HG03095 (cell line): ENCODE measurements at regions not wholly inside any gene's neighbourhood (a gene's known extent, or its start where the extent isn't known, plus 50 kb on each side); places are given as distances from the start of the nearest gene placed in this dataset.
A peak's percentile ranks its signal among the peaks of the same experiment; 100 is the strongest.
"Not testable (repeated sequence)": the region's sequence is repeated elsewhere in the genome, so short reads cannot be mapped to it uniquely, and the experiment has no call there.

Source experiments
- ATAC-seq: cut with Tn5 transposase; IDR thresholded peaks from one replicate; pipeline ENCODE4 v1.9.1; 2021; ENCODE audit warnings: moderate library complexity; ENCODE audit not compliant: unreplicated experiment

- ATAC-seq = peak; percentile 40
Observed at GRCh38 chr5:163941079-163941478, 435.7 kb downstream of the MAT2B start.

- no peak for ATAC-seq
Observed at GRCh38 chr5:163943546-163943945, 438.1 kb downstream of the MAT2B start.

GRCh38 chr5:163944738-163945137 is 439.3 kb downstream of the MAT2B start:
- ATAC-seq = no peak

GRCh38 chr5:163947848-163948666 is 442.6 kb downstream of the MAT2B start:
- ATAC-seq = no peak

GRCh38 chr5:163950248-163950647 is 444.8 kb downstream of the MAT2B start:
- ATAC-seq = no peak

- ATAC-seq = no peak
Observed at GRCh38 chr5:163951069-163951468, 445.6 kb downstream of the MAT2B start.

GRCh38 chr5:163953901-163954300 is 448.5 kb downstream of the MAT2B start:
- ATAC-seq = no peak

GRCh38 chr5:163961230-163961629 is 455.8 kb downstream of the MAT2B start:
- ATAC-seq = not testable (repeated sequence)

- no peak for ATAC-seq
Observed at GRCh38 chr5:163963881-163964280, 458.5 kb downstream of the MAT2B start.

- ATAC-seq = no peak
Observed at GRCh38 chr5:163964671-163965070, 459.3 kb downstream of the MAT2B start.

- ATAC-seq = no peak
Observed at GRCh38 chr5:163967268-163967667, 461.8 kb downstream of the MAT2B start.

GRCh38 chr5:163968651-163969050 is 463.2 kb downstream of the MAT2B start:
- ATAC-seq = no peak

GRCh38 chr5:163976696-163977095 is 471.3 kb downstream of the MAT2B start:
- ATAC-seq = no peak

- ATAC-seq = peak; percentile 68
Observed at GRCh38 chr5:163978897-163979296, 473.5 kb downstream of the MAT2B start.

GRCh38 chr5:163988566-163988965 is 483.1 kb downstream of the MAT2B start:
- ATAC-seq = no peak

- no peak for ATAC-seq
Observed at GRCh38 chr5:163993126-163993525, 487.7 kb downstream of the MAT2B start.

- ATAC-seq = no peak
Observed at GRCh38 chr5:163995206-163995605, 489.8 kb downstream of the MAT2B start.

- no peak for ATAC-seq
Observed at GRCh38 chr5:163997965-163998364, 492.5 kb downstream of the MAT2B start.

GRCh38 chr5:164000241-164000640 is 494.8 kb downstream of the MAT2B start:
- ATAC-seq = no peak

GRCh38 chr5:164000819-164001218 is 495.4 kb downstream of the MAT2B start:
- no peak for ATAC-seq

GRCh38 chr5:164002214-164002613 is 496.8 kb downstream of the MAT2B start:
- ATAC-seq = no peak

- ATAC-seq = no peak
Observed at GRCh38 chr5:164002628-164003027, 497.2 kb downstream of the MAT2B start.

- no peak for ATAC-seq
Observed at GRCh38 chr5:164005071-164005470, 499.7 kb downstream of the MAT2B start.
